GM12874 (cell line): ENCODE measurements at regions not wholly inside any gene's neighbourhood (a gene's known extent, or its start where the extent isn't known, plus 50 kb on each side); places are given as distances from the start of the nearest gene placed in this dataset.

Experiments
- TF ChIP-seq, protein P1 (sequence below): IDR thresholded peaks from 2 replicates; pipeline ENCODE4 v1.5.1; 2011; ENCODE audit warnings: low read depth, mild to moderate bottlenecking, control low read depth, low read length, moderate library complexity; ENCODE audit not compliant: insufficient read depth

DNA sequence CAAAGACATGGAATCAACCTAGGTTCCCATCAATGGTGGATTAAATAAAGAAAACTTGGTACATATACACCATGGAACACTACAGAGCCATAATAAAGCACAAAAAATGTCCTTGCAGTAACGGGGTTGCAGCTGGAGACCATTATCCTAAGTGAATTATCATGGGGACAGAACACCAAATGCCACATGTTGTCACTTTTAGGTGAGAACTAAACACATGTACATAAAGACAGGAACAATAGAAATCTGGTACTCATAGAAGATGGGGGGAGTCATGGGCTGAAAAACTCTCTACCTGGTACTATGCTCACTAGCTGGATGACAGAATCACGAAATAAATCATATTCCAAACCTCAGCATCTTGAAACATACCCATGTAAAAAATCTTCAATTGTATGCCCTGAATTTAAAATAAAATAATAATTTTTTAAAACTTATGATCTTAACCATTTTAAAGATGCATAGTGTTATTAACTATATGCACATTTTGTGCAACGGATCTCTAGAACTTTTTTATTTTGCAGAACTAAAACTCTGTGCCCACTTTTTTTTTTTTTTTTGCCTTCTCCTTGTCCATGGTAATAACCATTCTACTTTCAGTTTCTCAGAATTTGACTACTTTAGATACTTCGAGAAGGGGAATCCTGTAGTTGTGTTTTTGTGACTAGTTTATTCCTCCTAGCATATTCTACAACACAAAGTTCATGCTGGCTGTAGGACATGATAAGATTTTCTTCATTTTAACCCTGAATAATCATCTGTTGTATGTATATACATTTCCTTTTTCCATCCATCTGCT, 1081.6 kb upstream of the ACO1 start:
- TF ChIP-seq, protein P1, sequence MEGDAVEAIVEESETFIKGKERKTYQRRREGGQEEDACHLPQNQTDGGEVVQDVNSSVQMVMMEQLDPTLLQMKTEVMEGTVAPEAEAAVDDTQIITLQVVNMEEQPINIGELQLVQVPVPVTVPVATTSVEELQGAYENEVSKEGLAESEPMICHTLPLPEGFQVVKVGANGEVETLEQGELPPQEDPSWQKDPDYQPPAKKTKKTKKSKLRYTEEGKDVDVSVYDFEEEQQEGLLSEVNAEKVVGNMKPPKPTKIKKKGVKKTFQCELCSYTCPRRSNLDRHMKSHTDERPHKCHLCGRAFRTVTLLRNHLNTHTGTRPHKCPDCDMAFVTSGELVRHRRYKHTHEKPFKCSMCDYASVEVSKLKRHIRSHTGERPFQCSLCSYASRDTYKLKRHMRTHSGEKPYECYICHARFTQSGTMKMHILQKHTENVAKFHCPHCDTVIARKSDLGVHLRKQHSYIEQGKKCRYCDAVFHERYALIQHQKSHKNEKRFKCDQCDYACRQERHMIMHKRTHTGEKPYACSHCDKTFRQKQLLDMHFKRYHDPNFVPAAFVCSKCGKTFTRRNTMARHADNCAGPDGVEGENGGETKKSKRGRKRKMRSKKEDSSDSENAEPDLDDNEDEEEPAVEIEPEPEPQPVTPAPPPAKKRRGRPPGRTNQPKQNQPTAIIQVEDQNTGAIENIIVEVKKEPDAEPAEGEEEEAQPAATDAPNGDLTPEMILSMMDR = no peak

DNA sequence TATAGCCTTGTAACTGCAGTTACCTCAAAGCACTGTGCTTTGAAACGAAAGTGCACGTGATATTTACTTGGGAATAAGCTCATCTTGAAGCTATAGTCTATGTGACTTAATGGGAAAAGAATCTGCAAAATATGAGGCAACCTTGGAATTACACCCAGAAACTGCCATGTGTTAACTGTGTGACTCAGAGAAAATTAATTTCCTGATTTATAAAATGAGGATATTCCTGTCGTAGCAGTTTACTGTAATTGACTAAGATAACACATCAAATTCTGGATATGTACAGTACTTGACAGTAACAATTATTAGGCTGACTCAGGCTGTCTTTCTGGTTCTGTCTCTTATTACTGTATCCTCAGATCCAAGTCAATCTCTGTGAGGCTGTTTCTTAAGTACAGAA, 1079.9 kb upstream of the ACO1 start:
- TF ChIP-seq, protein P1 = no peak

DNA sequence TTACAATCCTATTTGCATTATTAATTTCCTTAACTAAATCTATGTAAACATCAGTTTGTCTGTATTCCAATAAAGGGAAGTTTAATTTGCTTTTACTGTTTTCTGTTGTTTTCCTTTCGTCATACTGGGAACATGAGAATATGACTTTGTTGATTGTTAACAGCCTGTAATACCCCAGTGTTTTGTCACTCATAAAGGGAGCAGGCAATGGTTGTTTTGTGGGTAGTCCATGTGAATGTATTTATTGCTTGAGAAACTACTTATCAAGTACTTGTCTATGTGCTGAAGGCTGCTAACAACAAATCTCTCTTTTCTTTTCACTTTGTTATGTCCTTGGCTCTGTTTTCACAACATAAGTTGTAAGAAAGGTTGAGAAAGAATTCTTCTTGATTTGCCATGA, 1070.2 kb upstream of the ACO1 start:
- TF ChIP-seq, protein P1 = no peak

DNA sequence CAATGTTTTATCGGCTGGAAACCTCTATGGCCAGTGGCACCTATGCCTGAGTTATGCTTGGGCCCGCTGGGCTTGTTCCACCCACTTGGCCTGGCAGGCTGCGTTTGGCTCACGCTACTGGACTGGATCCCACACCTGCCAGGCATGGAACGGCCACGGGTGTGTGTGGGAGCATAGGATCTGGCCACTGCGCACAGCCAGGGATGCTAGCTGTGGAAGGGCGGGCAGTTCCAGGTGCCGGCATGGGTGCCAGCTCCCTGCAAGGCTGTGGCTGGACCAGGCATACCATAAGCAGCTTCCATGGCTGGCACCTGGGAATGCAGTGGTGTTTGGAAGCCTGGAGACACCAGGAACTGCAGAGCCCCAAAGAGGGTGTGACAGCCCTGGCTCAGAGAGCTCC, 1063.9 kb upstream of the ACO1 start:
- TF ChIP-seq, protein P1 = no peak

DNA sequence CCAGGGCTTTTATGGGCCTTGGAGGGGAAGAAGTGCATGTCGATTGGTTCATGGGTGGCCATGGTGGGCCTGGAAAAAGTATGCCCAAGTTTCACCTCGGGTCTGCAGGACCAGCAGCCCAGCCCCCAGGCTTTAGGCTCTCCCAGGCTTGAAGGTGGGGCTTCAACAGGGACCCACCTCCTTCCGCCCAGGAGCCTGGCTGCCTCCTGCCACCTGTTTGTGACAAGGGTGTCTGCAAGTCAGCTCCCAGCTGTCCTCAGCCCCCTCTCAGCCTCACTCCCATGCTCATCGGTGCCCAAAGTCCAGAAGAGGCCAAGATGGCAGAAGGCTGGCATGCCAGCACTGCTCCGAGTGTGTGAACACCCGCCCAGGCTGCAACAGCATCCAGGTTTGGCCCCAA, 1063.2 kb upstream of the ACO1 start:
- TF ChIP-seq, protein P1 = no peak

DNA sequence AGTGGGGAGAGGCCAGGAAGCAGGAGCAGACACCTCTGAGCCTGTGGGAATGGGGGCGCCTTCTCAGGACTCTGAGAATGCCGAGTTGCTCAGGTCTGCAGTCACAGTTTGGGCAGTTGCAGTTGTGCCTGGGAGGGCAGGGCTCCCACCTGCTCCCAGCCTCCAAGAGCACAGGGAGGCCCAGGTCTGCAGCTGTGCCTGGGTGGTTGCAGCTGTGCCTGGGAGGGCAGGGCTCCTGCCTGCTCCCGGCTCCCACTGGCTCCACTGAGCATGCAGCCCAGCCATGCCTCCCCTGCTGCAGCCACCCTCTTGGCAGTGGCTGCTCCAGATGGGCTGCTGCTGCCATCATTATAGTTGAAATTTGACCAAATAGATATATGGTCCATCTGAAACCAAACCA, 1062.8 kb upstream of the ACO1 start:
- TF ChIP-seq, protein P1 = no peak

DNA sequence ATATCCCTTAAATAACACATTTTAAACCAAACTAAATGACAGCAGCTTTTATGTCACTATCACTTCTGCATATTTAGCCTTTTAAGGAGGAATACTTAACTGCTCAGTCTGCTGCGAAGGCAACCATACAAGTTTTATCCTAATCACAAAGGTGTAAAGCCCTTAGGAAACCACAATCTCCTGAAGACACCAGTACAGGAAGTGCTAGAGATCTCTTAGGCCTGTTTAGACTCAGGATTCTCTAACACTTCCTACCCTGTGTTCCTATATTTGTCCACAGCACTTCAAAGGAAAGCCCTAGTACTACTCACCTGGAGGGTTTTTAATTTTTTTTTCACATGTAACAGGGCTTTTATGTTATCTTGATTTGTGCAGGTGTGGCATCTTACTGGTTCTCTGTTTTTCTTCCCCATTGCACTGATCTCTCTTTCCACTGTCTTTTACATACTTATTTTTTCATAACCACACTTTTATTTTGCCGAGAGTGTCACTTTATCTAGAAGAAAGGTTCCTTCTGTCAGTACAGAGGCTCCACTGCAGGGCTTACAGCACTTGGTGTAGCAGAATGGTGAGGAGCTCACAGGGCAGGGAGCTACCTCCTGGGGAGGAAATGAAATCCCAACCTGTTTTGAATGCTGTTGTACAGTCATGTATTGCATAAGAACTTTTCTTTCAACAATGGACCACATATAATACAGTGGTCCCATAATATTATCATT, 1060.6 kb upstream of the ACO1 start:
- TF ChIP-seq, protein P1 = no peak
